ENCODE measurements at regions not wholly inside any gene's neighbourhood (a gene's known extent, or its start where the extent isn't known, plus 50 kb on each side); places are given as distances from the start of the nearest gene placed in this dataset.

GRCh38 chr2:104708967-104709366 lies 144.9 kb upstream of the POU3F3 start:
- no peak for DNase-seq
- intact Hi-C loops (cut with micrococcal nuclease), result no loop called here
- H3K9me3 Mint-ChIP-seq, result peaks cover 0 to 2% (median 0%) of the 10 kb centered on the region in 7 donors
- Histone ChIP-seq H4K20me1 (ENCODE audit: insufficient read depth, low read length) (no peaks in the 10 kb centered on the region), H3K27ac (ENCODE audit: low read depth in 1 of 2, low read length in 2 of 2) (no peak overlapping the region), H3K9me3 (replicated peaks in 1 of 2; ENCODE audit: control insufficient read depth in 1 of 2, insufficient read depth in 1 of 2, low read length in 2 of 2) (no peaks in the 10 kb centered on the region), H3K4me3 (replicated peaks in 1 of 3; ENCODE audit: low read depth in 2 of 3, low read length in 3 of 3) (no peak overlapping the region), H2AFZ (ENCODE audit: insufficient read depth, low read depth, low read length, poor library complexity, severe bottlenecking) (no peak overlapping the region), H3K4me2 (replicated peaks; ENCODE audit: extremely low read depth, low read length, poor library complexity, severe bottlenecking) (no peak overlapping the region), H3K36me3 (replicated peaks in 1 of 2; ENCODE audit: control insufficient read depth in 1 of 2, insufficient read depth in 2 of 2, low read length in 2 of 2) (no peaks in the 10 kb centered on the region), H3K79me2 (ENCODE audit: insufficient read depth, low read length) (no peaks in the 10 kb centered on the region), H3K4me1 (ENCODE audit: control insufficient read depth in 1 of 2, insufficient read depth in 2 of 2, low read length in 2 of 2) (no peaks in the 10 kb centered on the region), H3K27me3 (ENCODE audit: control insufficient read depth in 2 of 2, insufficient read depth in 2 of 2, low read length in 2 of 2) (no peaks in the 10 kb centered on the region), H3K9ac (ENCODE audit: insufficient read depth, low read length, poor library complexity, severe bottlenecking) (no peak overlapping the region)
- no CpG with 5 or more reads among the region's 3 CpGs for WGBS (ENCODE audit: insufficient coverage)
- TF ChIP-seq CTCF (IDR thresholded peaks at IDR 0.05), result no peak
- H3K27ac Mint-ChIP-seq, result no peak overlapping the region
- no peaks in the 10 kb centered on the region for H3K36me3 Mint-ChIP-seq
- H3K27me3 Mint-ChIP-seq (ENCODE audit: low read depth in 3 of 3), result peaks cover 0 to 2% (median 1%) of the 10 kb centered on the region in 3 donors
- no peaks in the 10 kb centered on the region for H3K4me1 Mint-ChIP-seq
- no peak overlapping the region for H3K4me3 Mint-ChIP-seq

DNA sequence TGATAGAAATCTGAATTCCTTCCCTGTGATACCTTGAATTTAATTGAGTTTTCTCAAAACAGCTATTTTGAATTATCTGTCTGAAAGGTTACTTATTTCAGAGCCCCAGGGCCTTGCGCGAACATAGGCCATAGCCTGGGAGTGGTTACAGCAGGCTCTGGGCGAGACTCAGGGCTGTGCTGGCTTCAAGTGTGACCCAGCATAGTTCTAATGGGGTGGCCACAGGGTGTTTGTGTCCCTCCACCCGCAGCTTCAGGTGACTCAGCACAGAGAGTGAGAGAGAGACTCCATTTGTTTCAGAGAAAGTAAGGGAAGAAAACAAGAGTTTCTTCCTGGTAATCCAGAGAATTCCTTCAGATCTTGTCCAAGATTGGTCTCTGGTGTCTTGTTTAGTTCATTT lies 137.9 kb upstream of the POU3F3 start:
- no peaks in the 10 kb centered on the region for H3K4me1 ChIP-seq (ENCODE audit: control insufficient read depth in 1 of 2, insufficient read depth in 2 of 2, low read length in 2 of 2)
- H3K79me2 ChIP-seq (ENCODE audit: insufficient read depth, low read length), result no peaks in the 10 kb centered on the region
- H3K27ac Mint-ChIP-seq, result no peak overlapping the region
- no peak overlapping the region for H3K4me2 ChIP-seq (replicated peaks; ENCODE audit: extremely low read depth, low read length, poor library complexity, severe bottlenecking)
- no peaks in the 10 kb centered on the region for H3K36me3 ChIP-seq (replicated peaks in 1 of 2; ENCODE audit: control insufficient read depth in 1 of 2, insufficient read depth in 2 of 2, low read length in 2 of 2)
- peaks cover 0 to 8% (median 4%) of the 10 kb centered on the region in 7 donors for H3K9me3 Mint-ChIP-seq
- no peaks in the 10 kb centered on the region for H3K27me3 ChIP-seq (ENCODE audit: control insufficient read depth in 2 of 2, insufficient read depth in 2 of 2, low read length in 2 of 2)
- H3K27ac ChIP-seq (ENCODE audit: low read depth in 1 of 2, low read length in 2 of 2), result no peak overlapping the region
- H3K36me3 Mint-ChIP-seq, result no peaks in the 10 kb centered on the region
- peaks cover 0 to 2% (median 1%) of the 10 kb centered on the region in 3 donors for H3K27me3 Mint-ChIP-seq (ENCODE audit: low read depth in 3 of 3)
- H3K4me3 ChIP-seq (replicated peaks in 1 of 3; ENCODE audit: low read depth in 2 of 3, low read length in 3 of 3), result no peak overlapping the region
- no peak for DNase-seq
- no peak overlapping the region for H3K4me3 Mint-ChIP-seq
- no peaks in the 10 kb centered on the region for H3K4me1 Mint-ChIP-seq
- intact Hi-C loops (cut with micrococcal nuclease), result no loop called here
- no peaks in the 10 kb centered on the region for H4K20me1 ChIP-seq (ENCODE audit: insufficient read depth, low read length)
- no peak overlapping the region for H2AFZ ChIP-seq (ENCODE audit: insufficient read depth, low read depth, low read length, poor library complexity, severe bottlenecking)
- TF ChIP-seq CTCF (IDR thresholded peaks at IDR 0.05), result no peak
- WGBS (ENCODE audit: insufficient coverage), result 97% methylated on average over 4 of the region's 4 CpGs
- no peak overlapping the region for H3K9ac ChIP-seq (ENCODE audit: insufficient read depth, low read length, poor library complexity, severe bottlenecking)
- H3K9me3 ChIP-seq (replicated peaks in 1 of 2; ENCODE audit: control insufficient read depth in 1 of 2, insufficient read depth in 1 of 2, low read length in 2 of 2), result peaks cover 0 to 8% of the 10 kb centered on the region in 2 donors
